Small intestine (tissue), 7 donors: ENCODE measurements at regions not wholly inside any gene's neighbourhood (a gene's known extent, or its start where the extent isn't known, plus 50 kb on each side); places are given as distances from the start of the nearest gene placed in this dataset.

Experiments
- DNase-seq, 2 donors: peaks; one replicate each; pipeline versions ENCODE4 v3.0.0 to v3.0.0-alpha.2; 2013
- FAIRE-seq: peaks from 2 replicates; lab custom pipeline; 2012; peaks lifted over from hg19 to GRCh38; lab: Jason Lieb, UNC
- H3K27ac ChIP-seq, 3 donors: one replicate each; pipeline ENCODE4 v1.5.1; 2013; ENCODE audit warnings: low read length in 2 of 3, mild to moderate bottlenecking in 2 of 3, control low read depth in 1 of 3, inconsistent platforms in 1 of 3, low read depth in 1 of 3, moderate library complexity in 1 of 3
- H3K27me3 ChIP-seq, 3 donors: one replicate each; pipeline ENCODE4 v1.6.1; 2013; ENCODE audit warnings: low read length in 3 of 3, inconsistent platforms in 1 of 3; ENCODE audit not compliant: control insufficient read depth in 3 of 3, insufficient read depth in 3 of 3
- H3K36me3 ChIP-seq, 3 donors: one replicate each; pipeline ENCODE4 v1.6.1; 2013; ENCODE audit warnings: low read length in 3 of 3, inconsistent platforms in 1 of 3, low read depth in 1 of 3, mild to moderate bottlenecking in 1 of 3, moderate library complexity in 1 of 3; ENCODE audit not compliant: control insufficient read depth in 3 of 3, insufficient read depth in 2 of 3
- H3K4me1 ChIP-seq, 3 donors: one replicate each; pipeline ENCODE4 v1.6.1; 2013; ENCODE audit warnings: low read length in 2 of 3, inconsistent platforms in 1 of 3, low read depth in 1 of 3, mild to moderate bottlenecking in 1 of 3, moderate library complexity in 1 of 3; ENCODE audit not compliant: control insufficient read depth in 3 of 3, insufficient read depth in 2 of 3
- H3K4me3 ChIP-seq, 3 donors: one replicate each; pipeline ENCODE4 v1.5.1; 2013; ENCODE audit warnings: low read length in 3 of 3, control low read depth in 1 of 3, inconsistent platforms in 1 of 3, low read depth in 1 of 3, mild to moderate bottlenecking in 1 of 3, moderate library complexity in 1 of 3
- H3K9me3 ChIP-seq, 2 donors: one replicate each; pipeline ENCODE4 v1.6.1; 2013; ENCODE audit warnings: low read depth in 1 of 2, low read length in 1 of 2; ENCODE audit not compliant: control insufficient read depth in 2 of 2, insufficient read depth in 1 of 2
- WGBS, 3 donors: extraction: QIAGEN DNeasy Blood & Tissue Kit; methylation state at CpG; one replicate each; pipeline ENCODE4 v1.1.7; 2013; 5-methylcytosine and 5-hydroxymethylcytosine counted together
- donor health status: healthy with polysubstance abuse.
- donor health status: control.
- donor health status: control.
- donor health status: Bipolar disorder and iron deficiency.
- donor health status: healthy.

DNA sequence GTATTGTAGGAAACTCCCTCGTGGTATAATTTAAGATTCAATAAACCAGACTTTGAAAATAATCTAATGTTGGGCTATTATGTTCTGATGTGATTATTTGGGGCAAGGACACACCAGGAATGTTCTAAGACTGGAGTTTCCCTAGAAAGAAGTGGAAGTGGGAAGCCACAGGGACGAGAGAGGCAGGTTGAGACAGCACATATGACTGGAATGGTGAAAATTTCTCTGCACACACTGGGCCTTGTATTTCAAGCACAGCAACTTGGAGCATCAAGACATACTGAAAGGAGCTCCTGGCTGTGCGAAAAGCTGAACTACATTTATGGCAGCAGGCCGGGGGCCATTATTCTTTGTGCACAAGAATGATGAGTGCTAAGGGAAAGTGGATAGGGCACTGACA, 98.2 kb downstream of the CETN3 start:
- no peaks in the 10 kb centered on the region for H3K36me3 ChIP-seq
- DNase-seq (no peak), FAIRE-seq (no peak)
- no peaks in the 10 kb centered on the region for H3K27me3 ChIP-seq
- no peak overlapping the region for H3K4me3 ChIP-seq
- WGBS, 3 donors, result 51 to 74% (median 61%) methylated on average over 4 of the region's 4 CpGs
- peaks cover 0 to 6% (median 0%) of the 10 kb centered on the region in 3 donors for H3K4me1 ChIP-seq
- H3K9me3 ChIP-seq, result no peaks in the 10 kb centered on the region
- H3K27ac ChIP-seq, result no peak overlapping the region

DNA sequence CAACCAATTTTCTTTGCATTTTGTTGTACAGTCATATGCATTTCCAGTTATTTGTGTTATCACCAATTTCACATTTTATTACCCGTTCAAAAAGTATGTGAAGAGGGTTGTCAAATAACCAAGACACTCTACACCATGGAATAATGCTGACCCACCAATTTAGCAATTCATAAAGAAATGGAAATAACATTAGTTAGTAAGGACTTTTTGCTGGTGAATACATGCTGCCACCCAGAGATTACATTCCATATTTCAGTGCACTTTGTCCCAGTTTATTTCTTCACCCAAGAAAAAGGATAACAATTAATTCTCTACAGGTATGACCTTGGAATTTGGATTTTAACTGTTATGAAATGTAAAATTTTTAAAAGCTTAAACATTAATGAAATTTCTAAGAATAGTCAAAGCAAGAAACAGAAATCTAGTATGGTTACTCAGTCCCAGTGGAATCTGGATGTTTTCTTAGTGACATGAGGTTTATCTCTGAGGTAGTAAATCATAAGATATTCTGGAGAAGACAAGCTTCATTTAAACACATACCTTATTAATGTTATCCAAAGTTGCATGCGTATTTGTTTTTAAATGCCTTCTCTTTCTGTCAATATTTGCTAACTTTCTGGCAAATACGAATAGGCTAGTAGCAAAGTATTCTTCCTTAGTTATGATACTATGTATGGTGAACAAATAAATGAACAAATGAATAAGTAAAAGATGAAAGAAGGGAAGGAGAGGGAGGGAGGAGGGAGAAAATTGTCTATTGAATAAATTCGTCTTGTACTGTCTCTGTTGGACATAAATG, 100.6 kb downstream of the CETN3 start:
- no peaks in the 10 kb centered on the region for H3K9me3 ChIP-seq
- no peaks in the 10 kb centered on the region for H3K27me3 ChIP-seq
- DNase-seq (peak in 1 of 2 donors; percentile 60), FAIRE-seq (no peak)
- no peaks in the 10 kb centered on the region for H3K36me3 ChIP-seq
- no peak overlapping the region for H3K27ac ChIP-seq
- 32 to 54% (median 41%) methylated on average over 4 of the region's 4 CpGs for WGBS, 3 donors
- H3K4me3 ChIP-seq, result no peak overlapping the region
- peaks cover 0 to 6% (median 0%) of the 10 kb centered on the region in 3 donors for H3K4me1 ChIP-seq

DNA sequence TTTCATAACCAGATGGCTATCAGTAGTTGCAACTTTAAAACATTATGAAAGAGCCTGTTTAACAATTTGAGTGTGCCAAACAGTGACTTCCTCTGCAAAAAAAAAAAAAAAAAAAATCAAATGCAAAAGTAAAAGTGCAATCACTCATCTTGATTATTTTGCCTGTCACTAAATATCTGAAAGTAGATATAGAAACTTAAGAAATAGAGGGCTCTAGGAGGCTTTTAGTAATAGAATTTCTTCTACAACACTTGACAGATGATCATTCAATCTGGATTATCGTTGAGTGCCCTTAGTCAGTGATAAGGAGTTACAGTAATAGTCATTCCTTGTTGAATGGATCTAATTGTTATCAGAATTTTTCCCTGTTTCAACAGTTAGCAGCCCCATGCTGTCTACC, 101.8 kb downstream of the CETN3 start:
- WGBS, 3 donors, result 12 to 35% (median 21%) methylated on average over 1 of the region's 1 CpG
- Histone ChIP-seq H3K27me3 (no peaks in the 10 kb centered on the region), H3K4me1 (peaks cover 0 to 6% (median 0%) of the 10 kb centered on the region in 3 donors), H3K4me3 (no peak overlapping the region), H3K36me3 (no peaks in the 10 kb centered on the region), H3K9me3 (no peaks in the 10 kb centered on the region), H3K27ac (no peak overlapping the region)
- no peak for FAIRE-seq
- DNase-seq, result no peak

DNA sequence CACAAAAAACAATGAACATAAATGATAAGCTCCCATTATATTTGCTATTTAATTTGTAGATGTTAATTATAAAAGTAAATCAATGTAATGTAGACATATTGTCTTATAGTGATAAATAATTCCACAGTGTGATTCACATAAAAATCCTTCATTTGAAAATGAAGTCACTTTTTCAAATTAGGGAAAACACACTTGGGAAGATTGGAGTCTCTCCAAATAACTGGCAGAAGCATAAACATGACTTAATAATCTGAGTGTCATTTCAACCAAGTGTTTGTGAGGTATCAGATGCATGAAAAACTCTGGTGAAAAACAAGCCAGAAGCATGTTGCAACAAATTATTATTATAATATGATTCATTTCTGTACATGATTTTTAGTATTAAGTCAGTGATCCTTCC, 102.2 kb downstream of the CETN3 start:
- Histone ChIP-seq H3K36me3 (no peaks in the 10 kb centered on the region), H3K4me1 (peaks cover 0 to 6% (median 0%) of the 10 kb centered on the region in 3 donors), H3K27ac (no peak overlapping the region), H3K4me3 (no peak overlapping the region), H3K27me3 (no peaks in the 10 kb centered on the region), H3K9me3 (no peaks in the 10 kb centered on the region)
- FAIRE-seq (no peak), DNase-seq (no peak)

DNA sequence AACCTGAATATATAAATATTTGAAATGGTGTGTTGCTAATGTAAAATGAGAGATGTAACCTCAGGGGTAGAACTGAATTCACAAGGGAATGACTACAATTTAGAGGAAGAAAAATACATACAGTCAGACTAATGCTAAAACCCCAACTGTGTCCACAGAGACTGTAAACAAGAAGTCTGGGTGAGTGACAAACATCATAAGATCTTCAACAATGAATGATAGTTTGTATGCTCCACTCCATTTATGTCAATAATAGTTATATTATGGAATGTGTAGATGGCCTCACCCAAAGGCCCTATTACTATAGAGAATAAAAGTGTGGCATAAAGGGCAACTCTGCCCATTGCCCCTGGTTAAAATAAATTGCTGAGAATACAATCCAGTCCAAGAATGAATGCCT, 102.9 kb downstream of the CETN3 start:
- Histone ChIP-seq H3K27me3 (no peaks in the 10 kb centered on the region), H3K36me3 (no peaks in the 10 kb centered on the region), H3K4me1 (peaks cover 0 to 6% (median 0%) of the 10 kb centered on the region in 3 donors), H3K4me3 (no peak overlapping the region), H3K27ac (no peak overlapping the region), H3K9me3 (no peaks in the 10 kb centered on the region)
- FAIRE-seq, result no peak
- no peak for DNase-seq

DNA sequence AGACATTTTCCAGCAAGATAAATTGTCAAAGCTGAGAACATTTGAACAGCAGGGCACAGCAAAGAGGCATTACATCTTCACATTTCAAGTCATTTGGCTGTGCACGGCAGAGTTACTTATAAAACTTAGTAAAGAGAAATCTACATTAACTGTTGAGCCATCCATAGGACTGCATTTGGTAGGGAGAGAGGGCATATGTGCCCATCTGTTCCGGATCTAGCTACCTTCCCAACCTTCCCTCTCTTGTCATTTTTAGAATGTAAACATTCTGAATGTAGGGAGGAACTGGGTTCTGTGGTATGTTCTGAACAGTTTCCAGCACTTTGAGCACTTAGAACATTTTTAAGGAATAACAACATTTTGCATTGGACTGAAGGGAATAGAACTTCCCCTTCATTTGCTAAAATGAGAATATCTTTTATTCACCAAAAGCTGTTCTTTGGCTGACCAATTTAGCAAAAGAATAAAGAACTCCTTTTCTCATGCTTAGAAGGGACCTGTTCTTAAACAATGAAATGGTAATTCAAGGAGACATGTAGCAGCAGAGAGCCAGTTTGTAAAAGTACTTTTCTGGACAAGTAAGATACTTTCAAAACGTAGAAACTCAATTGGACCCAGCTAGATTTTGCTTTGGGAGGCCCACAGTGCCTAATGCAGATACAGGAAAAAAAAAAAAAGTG, 104.4 kb downstream of the CETN3 start:
- Histone ChIP-seq H3K4me1 (peaks cover 0 to 6% (median 0%) of the 10 kb centered on the region in 3 donors), H3K27me3 (no peaks in the 10 kb centered on the region), H3K4me3 (no peak overlapping the region), H3K36me3 (no peaks in the 10 kb centered on the region), H3K27ac (no peak overlapping the region), H3K9me3 (no peaks in the 10 kb centered on the region)
- 44 to 52% (median 52%) methylated on average over 3 of the region's 3 CpGs for WGBS, 3 donors
- DNase-seq, result no peak
- no peak for FAIRE-seq

DNA sequence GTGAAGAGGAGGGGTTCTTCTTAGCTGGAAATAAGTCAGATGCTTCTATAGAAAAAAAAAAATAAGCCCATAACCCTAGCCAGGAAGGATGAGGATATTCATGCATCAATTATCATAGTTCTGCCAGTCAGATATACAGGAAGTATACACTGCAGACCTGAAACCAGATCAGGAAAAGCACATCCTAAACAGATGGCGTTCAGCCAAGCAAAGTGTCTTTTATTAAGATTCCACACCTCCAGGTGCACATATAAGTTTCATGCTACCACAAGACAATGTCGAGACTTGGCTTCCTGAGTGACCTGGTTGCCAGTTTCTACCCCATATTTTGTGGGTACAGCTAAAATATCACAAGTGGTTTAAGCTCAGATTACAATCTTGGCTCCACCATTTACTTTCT, 108.3 kb downstream of the CETN3 start:
- Histone ChIP-seq H3K27me3 (no peaks in the 10 kb centered on the region), H3K27ac (no peak overlapping the region), H3K36me3 (no peaks in the 10 kb centered on the region), H3K4me3 (no peak overlapping the region), H3K4me1 (no peaks in the 10 kb centered on the region), H3K9me3 (no peaks in the 10 kb centered on the region)
- DNase-seq (no peak), FAIRE-seq (no peak)
- 56 to 70% (median 58%) methylated on average over 2 of the region's 2 CpGs for WGBS, 3 donors

DNA sequence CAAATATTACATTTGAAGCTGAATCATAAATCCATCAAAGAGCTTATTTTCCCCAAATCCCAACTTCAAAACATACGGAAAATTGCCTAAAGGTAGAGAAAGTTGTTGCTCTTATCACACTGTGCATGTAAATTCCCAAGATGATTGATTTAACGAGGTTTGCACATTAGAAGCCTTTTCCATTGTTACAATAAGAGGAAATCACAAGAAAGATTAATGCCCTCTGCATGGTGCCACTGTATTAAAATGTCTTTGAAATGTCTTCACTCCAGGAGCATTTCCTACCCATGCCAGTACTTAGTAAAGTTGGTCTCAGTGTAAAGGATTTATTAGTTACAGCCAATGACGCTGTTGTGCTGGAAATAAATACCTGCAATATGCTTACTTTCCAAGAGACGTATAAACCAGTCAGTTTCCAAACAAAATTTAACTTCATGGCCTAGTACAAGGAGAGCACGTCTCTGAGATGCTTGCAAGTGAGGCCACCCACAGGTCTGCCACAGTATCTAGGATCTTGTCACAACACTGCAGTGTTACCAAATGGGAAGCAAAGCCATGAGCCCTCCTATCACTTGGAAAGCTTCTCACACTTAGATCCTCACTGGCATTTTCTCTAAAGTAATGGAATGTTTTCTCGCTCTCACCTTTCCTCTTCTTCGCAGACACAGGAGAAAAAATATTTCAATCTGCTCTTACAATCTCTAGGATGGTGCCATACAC, 112.4 kb downstream of the CETN3 start:
- Histone ChIP-seq H3K27ac (no peak overlapping the region), H3K4me1 (no peaks in the 10 kb centered on the region), H3K36me3 (no peaks in the 10 kb centered on the region), H3K9me3 (no peaks in the 10 kb centered on the region), H3K4me3 (no peak overlapping the region), H3K27me3 (no peaks in the 10 kb centered on the region)
- 62 to 67% (median 66%) methylated on average over 7 of the region's 7 CpGs for WGBS, 3 donors
- FAIRE-seq (no peak), DNase-seq (no peak)
